ENCODE measurements at regions not wholly inside any gene's neighbourhood (a gene's known extent, or its start where the extent isn't known, plus 50 kb on each side); places are given as distances from the start of the nearest gene placed in this dataset.
A peak's percentile ranks its signal among the peaks of the same experiment; 100 is the strongest.

DNA sequence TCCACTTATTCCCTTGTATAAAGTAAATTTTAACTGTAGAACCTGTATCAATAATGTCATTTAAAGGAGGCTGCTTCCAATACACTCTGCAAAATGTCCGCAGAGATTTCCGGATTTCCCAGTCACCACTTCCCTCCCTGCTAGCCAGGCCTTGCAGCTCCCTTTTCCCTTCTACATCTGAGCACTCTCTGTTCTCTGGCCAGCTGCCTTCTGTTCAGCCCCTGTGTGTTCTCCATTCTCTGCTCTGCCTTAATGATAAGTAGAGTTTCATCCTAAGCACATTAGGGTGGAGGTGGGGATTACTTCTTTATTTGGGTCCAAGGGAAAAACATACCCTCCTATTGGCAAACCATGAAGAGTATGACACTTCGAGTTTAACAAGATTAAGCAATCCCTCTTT is 719.6 kb upstream of the WWC1 start:
- DNase-seq (ENCODE audit: low spot score) = no peak

DNA sequence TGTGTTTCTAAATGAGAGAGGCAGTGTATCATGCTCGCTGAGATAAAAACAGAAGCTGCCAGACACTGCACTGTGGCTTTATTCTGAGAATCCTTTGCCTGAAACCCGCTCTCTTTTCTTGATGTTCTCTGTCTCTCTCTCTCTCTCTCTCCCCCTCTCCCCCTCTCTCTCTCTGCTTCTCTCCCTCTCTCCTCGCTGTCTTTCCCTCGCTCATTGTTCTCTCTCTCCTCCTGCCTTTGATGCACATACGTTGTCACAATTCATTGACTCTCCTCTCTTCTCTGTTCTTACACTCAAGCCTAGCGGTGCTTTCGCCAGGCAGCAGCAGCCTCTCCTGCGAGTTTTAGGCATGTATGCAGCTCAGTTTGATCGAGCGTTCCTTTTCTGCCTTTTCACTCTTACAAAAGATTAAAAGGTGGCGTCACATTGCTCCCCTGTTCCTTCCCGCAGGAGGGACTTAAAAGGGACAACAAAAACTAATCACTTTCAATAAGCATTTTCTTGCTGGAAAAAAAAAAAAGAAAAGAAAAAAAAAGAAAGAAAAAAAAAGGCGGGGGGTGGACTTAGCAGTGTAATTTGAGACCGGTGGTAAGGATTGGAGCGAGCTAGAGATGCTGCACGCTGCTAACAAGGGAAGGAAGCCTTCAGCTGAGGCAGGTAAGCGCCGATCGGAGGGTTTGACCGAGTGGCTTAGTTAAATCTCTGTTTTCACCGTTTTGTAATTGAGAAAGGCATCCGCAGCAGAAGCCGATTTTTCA is 717.9 kb upstream of the WWC1 start:
- no peak for DNase-seq (ENCODE audit: low spot score)

DNA sequence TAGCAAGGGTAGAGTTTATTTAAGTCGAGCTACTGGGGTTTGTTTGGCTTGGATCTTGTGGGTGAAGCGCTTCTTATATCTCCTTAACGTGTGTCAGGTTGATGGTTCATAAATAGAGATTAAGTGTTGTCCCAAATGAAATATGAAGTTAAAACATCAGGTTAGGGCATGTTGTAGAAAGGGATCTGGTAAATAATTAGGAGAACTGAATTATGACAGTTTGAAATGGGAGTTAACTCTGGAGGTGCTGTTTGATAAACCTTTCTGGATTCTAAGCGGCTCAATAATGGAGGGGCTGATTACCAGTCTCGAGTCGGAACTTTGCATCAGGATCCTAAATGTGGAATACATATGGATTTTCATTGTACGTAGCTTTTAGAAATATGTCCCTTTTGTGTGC is 717.0 kb upstream of the WWC1 start:
- DNase-seq (ENCODE audit: low spot score) = no peak

DNA sequence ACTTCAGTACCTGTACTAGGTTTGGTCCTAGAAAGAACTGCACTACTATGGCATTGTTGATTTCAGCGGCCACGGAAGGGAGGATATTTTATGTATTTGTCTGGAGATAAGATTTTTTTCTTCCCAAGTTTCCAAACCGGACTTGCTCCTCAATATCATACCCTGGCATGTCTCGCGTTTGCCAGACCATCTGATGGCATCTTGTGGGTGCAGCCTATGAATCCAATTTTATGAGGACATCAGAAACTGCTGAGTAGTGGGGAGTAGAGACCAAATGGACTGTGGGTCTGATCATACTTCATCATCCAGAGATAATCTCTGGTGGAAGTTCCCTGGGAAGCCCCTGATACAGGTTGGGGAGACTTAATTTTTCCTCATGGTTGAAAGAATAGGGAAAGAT is 716.1 kb upstream of the WWC1 start:
- DNase-seq (ENCODE audit: low spot score) = no peak

DNA sequence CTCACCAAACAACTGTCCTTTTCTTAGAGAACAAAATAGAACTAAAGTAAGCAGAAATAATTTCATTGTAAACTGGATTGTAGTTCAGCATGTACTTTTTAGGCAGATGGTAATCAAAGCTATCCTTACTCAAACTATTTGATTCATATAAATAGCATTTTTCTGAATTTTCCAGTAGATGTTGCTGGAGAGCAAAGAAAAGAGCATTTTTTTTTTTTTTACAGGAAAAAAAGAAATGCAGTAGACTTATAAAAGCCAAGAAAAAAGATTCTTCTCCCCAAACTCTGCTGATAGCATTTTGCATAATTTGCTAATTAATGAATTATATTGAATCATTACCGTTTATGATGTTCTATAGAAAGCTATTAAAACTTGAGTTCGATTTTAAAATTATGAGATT is 715.3 kb upstream of the WWC1 start:
- no peak for DNase-seq (ENCODE audit: low spot score)

DNA sequence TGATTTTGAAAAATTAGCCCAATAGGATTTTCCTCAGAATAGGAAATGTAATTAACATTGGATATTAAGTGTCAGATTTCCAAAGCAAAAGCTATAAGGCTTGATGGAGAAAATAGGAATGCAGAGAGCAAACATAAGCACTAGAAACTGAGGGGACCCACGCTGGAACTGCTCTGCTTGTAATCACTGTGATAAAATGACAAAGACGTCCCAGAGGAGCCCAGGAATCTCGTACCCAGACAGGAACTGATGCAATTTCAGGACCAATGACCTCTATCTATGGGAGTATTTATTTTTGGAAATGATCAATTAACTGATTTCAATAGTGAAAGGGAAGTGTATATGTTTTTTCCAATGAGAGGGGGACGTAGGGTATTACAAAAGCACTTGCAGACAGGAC is 714.5 kb upstream of the WWC1 start:
- DNase-seq (ENCODE audit: low spot score) = no peak

DNA sequence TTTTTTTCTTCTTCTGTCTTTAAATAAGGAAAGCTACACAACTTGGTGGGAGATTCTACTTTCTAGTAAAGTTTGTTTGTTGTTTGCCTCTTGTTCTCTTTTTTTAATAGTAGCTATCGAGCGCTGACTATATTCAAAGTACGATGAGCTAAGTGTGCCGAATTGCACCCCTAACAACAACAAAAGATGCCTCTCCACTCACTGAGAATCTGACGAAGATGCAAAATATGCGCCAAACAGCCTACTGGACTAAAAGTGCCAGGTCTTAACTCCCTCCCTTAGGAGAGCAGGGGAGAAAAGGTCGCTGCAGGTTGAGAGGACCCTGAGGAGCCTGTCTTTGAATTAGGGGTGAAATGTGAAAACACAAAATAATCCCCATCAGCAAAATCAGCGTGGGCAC is 713.8 kb upstream of the WWC1 start:
- no peak for DNase-seq (ENCODE audit: low spot score)

DNA sequence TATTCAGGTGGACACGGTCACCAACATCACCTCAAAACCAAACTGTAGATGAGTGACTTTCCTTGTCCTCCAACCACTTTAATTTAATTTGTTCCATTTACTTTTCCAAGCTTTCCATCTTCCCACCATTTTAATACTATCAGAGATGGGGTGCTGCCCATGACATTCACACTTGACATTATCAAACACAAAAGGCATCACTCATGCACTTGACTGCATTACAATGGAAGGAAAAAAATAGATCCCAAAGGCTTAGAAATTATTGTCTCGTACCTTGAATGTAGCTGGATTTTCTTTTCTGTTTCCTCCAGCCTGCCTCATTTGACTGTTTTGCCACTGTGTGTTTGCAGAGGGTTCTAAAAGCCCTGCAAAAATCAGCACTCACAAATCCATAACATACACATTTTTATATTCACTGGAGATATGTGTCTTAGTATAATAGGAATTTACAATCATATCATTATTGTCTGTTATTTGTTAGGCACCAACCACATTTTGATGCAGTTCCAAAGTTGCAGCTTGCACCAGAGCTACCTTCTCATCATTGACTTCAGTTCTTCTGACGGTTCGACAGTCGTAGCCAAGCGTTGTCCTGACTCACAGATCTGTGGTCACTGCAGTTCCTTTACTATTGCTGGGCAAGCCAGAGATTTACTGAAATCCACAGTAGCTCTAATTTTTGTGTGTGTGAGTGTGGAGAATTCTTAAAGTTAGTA is 712.3 kb upstream of the WWC1 start:
- no peak for DNase-seq (ENCODE audit: low spot score)

DNA sequence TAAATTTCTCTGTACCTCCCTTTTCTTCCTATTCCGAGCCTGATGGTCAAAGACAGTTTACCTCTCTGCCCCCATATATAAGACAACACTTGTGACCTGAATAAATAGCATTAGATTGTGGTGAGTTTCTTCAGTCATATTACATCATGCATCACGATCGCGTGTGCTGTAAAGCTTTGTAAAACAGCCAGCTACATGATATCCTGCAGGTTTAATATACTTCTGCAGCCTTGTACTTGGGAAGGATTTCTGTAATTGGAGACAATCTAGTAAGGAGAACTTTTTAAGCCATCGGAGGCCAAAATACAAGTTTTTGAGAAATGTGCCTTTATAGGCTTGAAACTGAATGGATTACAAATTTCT is 711.8 kb upstream of the WWC1 start:
- no peak for DNase-seq (ENCODE audit: low spot score)

DNA sequence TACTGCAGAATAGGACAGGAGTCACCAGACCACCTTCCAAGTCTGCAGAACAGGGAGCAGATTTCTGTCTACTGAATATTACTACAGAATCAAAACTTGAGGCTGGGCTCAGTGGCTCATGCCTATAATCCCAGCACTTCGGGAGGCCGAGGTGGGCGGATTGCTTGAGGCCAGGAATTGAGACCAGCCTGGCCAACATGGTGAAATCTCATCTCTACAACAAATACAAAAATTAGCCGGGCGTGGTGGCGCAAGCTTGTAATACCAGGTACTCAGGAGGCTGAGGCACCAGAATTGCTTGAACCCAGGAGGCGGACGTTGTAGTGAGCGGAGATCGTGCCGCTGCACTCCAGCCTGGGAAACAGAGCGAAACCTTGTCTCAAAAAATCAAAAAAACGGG is 710.8 kb upstream of the WWC1 start:
- no peak for DNase-seq (ENCODE audit: low spot score)

DNA sequence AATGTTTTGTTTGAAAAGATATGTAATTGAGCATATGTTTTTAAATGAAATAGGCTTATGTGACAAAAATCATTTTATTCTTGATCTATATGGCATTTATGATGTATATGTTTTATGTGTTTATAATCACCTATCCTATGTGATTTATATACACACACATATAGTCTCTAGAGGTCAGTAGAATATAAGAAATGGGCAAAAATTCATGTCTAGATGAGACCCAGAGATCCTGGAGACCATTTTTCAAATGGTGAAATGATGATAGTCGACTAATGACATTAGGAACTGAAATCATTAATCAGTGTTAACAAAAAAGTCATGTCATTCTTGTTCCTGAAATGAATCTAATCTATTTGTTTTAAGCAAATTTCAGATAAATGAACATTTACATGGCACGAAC is 709.2 kb upstream of the WWC1 start:
- DNase-seq (ENCODE audit: low spot score) = no peak

DNA sequence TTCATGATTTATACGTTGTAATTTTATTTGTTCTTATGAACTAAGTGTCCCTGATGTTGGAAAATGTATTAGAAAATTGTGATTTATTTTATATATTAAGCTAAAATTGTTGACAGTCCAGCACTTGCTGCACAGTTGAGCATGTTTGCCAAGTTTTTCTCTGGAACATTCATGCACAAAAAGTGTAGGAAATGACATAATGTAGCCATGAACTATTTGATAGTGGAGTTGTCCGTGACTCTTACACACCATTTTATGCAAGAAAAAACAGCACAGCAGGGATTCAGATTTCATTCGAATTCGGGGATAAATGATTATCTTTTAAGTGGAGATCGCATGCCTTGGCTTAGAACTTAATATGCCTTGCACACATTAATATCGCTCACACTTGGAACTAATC is 708.6 kb upstream of the WWC1 start:
- no peak for DNase-seq (ENCODE audit: low spot score)

DNA sequence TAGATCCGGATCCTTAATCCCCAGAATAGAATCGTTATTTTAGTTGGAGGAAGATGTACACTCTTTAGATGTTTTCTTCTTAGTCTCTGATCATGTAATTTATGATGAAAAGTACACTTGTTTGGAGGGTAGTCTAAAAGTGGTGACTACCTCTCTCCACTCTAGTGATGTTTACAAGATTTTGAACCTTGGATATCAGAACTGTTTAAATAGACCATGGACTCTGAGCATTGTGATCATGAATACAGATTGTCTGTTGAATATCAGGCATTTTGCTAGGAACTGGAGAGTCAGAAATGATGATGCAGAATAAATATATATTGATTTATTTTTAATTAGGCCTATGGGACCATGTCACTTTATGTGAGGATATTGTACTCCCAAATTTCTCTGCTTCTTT is 706.3 kb upstream of the WWC1 start:
- DNase-seq (ENCODE audit: low spot score) = no peak

DNA sequence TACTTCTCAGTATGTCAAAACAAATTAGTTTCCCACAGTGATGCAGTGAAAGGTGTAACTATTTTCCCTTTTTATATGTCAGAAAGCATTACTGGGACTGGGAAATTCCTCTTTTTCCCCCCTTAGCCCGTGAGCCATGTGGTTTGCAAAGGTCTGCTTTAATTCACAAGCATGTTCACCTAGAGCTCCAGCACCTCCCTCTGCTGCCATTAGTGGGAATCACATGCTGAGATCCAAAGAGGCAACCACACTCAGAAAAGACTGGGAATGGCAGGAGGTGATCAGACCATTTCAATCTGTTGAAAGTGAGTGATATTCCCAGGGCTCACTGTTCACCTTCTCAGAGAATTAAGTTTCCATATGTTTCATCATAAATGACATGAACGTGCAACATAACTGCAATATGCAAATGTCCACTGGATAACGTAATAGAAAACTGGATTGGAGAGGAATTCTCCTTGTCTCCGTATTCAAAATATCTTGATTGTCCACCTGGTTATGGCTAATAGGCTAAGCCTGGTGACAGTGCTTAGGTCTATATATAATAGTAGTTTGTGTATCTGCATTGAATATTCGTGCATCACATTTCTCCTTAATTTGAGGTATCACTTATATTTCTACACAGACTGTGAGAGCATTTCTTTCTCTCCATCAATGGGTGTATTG is 703.5 kb upstream of the WWC1 start:
- peak; percentile 7 for DNase-seq (ENCODE audit: low spot score)

DNA sequence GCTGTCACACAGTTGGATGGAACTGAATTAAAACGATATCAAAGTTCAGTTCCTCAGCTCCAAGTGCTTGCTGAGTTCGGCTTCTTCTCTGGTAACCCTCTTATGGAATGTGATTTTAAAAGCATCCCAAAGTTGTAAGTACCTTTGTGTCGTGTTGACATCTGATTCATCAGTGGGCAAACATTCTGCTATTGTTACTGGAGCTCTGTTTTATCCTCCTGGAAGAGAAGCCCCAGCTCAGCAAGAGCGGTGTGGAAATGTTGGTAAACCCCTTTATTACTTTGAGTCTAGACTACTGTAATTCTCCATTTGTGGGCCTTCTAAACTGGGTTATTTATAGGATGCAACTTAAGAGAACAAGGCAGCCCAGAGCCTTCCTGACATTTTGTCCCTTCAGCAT is 699.3 kb upstream of the WWC1 start:
- DNase-seq (ENCODE audit: low spot score) = no peak

DNA sequence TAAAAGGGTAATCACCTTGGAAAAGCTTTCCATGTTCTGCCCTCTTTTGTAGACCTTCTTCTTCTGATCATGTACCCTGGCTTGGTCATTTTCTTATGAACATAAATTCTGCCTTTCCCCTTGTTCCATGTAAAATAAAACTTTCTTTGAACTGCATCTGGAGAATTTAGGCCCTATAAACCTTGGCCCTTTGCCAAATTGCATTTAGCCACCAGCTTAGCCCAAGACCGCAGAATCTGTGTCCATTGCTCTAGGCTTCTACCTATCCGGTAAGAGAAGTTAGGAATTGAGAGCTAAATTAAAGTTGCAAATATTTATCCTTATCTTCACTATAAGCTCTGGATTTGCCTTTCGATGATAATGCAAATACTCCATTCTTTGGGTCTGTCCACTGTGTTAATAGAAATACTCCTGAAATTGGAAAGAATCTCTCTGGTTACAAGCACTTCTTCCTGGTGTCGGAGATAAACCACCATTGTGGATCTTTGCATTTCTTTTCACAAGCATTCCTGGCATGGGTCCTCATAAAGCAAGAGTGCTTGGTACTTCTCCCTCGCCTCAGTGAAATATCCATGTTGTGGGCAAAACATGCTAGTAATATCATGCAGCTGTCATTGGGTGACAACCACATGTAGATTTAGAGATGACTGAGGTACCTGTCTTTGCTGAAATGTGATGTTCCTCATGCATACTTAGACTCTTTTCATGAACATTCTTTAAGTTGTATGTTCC is 698.0 kb upstream of the WWC1 start:
- no peak for DNase-seq (ENCODE audit: low spot score)

DNA sequence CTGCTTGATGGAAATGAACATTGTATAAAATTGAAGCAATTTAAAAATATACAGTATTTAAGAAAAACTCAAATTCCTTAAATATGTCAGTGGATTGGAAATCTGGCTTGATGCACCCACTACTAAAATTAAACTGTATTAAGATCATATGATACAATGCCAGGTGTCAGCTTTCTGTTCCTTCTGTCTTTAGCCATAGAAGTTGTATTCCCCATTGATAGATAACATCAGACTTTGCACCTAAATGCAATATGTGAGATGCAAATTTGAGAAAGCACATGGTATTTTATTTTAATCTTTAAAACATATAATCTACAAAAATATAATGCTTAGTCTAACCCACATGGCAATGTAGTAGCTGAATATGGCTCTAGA is 697.4 kb upstream of the WWC1 start:
- no peak for DNase-seq (ENCODE audit: low spot score)

DNA sequence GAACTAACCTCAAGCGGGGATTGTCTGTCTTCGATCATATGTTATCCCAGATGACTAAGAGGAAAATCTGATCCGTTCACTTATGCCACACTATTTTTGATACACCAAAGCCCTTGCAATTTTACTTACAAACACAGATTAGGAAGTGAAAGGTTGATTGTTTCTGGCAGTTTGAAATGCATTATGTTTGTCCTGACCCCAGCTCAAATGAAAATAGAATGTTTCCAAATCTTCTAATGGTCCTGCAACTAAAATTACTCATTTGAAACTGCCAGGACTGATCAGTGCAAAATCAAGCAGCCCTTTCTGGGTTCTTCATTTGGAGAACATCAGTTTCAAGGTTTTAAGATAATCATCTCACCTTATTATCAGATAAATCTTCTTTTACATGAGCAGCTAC is 696.7 kb upstream of the WWC1 start:
- no peak for DNase-seq (ENCODE audit: low spot score)

DNA sequence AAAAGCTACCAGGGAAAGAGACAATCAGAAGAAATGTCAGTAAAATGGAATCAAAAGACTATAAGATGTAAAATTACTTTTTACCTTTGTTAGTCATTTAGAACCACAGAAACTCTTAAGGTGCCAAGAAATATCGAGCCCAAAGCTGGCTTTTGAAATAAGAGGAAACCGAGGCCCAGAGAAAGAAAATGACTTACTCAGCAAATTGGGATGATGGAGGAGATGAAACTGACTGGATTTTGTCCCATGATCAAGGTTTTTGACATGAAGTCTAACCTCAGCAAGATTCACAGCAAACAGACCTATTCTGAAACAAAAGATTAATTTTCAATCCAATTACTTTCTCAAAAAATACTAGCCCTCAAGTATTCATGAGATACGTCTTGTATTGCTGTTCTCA is 696.2 kb upstream of the WWC1 start:
- DNase-seq (ENCODE audit: low spot score) = no peak

DNA sequence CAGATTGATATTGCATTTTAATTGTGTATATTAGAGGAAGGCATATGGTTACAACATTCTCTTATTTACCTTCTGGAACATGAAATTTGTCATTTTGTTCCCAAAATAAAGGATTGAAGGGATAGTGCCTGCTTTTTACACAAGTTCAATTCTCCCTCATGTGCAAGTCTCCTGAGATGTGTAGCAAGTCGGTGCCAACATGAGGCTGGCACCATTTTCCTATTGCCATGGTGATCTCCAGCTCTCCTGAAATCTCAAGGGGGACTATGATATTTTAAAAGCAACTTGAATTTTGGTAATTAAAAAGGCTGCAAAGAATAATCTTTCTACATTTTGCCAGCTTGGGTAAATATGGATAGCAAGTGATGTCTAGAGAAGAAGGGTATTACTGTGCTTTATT is 693.3 kb upstream of the WWC1 start:
- no peak for DNase-seq (ENCODE audit: low spot score)

DNA sequence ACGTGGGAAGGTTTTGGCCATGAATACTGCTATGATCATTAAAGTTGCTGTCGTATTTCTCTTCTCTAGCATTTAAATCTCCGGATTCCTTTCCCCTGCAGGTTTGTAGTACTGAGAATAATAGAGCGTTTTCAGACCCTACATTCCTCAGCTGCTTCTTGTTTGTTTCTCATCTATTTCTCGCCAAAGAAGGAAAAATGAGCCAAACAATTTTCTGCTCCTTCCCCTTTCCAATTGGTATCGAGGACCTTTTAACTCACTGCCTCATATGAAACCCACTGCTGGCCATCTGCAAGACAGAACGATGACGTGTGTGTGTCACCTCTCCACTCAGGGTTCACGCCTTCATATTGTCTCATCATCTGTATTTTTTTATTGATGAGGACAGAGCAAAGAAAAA is 689.4 kb upstream of the WWC1 start:
- no peak for DNase-seq (ENCODE audit: low spot score)

DNA sequence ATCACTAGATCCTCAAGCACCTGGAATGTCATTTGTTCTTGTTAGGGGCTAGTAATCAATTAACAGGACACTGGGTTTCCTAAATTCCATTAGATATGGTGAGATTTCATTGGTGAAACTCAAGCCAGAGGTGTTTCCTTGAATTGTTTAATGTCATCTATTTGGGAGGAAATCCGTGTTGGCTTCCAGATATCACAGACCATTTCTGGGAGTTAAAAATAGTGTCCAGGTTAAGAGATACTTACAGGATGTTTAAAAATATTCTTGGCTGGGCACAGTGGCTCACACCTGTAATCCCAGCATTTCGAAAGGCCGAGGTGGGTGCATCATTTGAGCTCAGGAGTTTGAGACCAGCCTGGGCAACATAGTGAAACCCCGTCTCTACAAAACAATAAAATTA is 688.3 kb upstream of the WWC1 start:
- no peak for DNase-seq (ENCODE audit: low spot score)

Data from COLO829 (cell line).